ENCODE measurements at regions not wholly inside any gene's neighbourhood (a gene's known extent, or its start where the extent isn't known, plus 50 kb on each side); places are given as distances from the start of the nearest gene placed in this dataset.

GRCh38 chrX:107514944-107515343 lies 65.5 kb downstream of the FRMPD3 start:
- no peak for TF ChIP-seq CTCF (IDR thresholded peaks at IDR 0.05; ENCODE audit: low read depth, low read length, missing control alignments)
- no peak for DNase-seq (ENCODE audit: extremely low read depth, low read depth)
- no peak overlapping the region for H3K4me3 ChIP-seq (replicated peaks; ENCODE audit: low read depth, low read length)

GRCh38 chrX:107521877-107522586 lies 72.6 kb downstream of the FRMPD3 start:
- no peak for TF ChIP-seq CTCF (IDR thresholded peaks at IDR 0.05; ENCODE audit: low read depth, low read length, missing control alignments)
- no peak overlapping the region for H3K4me3 ChIP-seq (replicated peaks; ENCODE audit: low read depth, low read length)
- DNase-seq (ENCODE audit: extremely low read depth, low read depth): no peak

GRCh38 chrX:107522901-107523300 lies 73.4 kb downstream of the FRMPD3 start:
- DNase-seq (ENCODE audit: extremely low read depth, low read depth): no peak
- no peak overlapping the region for H3K4me3 ChIP-seq (replicated peaks; ENCODE audit: low read depth, low read length)
- no peak for TF ChIP-seq CTCF (IDR thresholded peaks at IDR 0.05; ENCODE audit: low read depth, low read length, missing control alignments)

GRCh38 chrX:107526141-107526540 lies 76.7 kb downstream of the FRMPD3 start:
- no peak for DNase-seq (ENCODE audit: extremely low read depth, low read depth)
- no peak for TF ChIP-seq CTCF (IDR thresholded peaks at IDR 0.05; ENCODE audit: low read depth, low read length, missing control alignments)
- H3K4me3 ChIP-seq (replicated peaks; ENCODE audit: low read depth, low read length): no peak overlapping the region

- no peak overlapping the region for H3K4me3 ChIP-seq (replicated peaks; ENCODE audit: low read depth, low read length)
- TF ChIP-seq CTCF (IDR thresholded peaks at IDR 0.05; ENCODE audit: low read depth, low read length, missing control alignments): no peak
- DNase-seq (ENCODE audit: extremely low read depth, low read depth): no peak
These were observed 80.7 kb downstream of the FRMPD3 start for GRCh38 chrX:107530141-107530540.

GRCh38 chrX:107537815-107538214 lies 88.4 kb downstream of the FRMPD3 start:
- H3K4me3 ChIP-seq (replicated peaks; ENCODE audit: low read depth, low read length): no peak overlapping the region
- peak; percentile 52 for TF ChIP-seq CTCF (IDR thresholded peaks at IDR 0.05; ENCODE audit: low read depth, low read length, missing control alignments)
- DNase-seq (ENCODE audit: extremely low read depth, low read depth): peak; percentile 17

- TF ChIP-seq CTCF (IDR thresholded peaks at IDR 0.05; ENCODE audit: low read depth, low read length, missing control alignments): no peak
- DNase-seq (ENCODE audit: extremely low read depth, low read depth): no peak
- no peak overlapping the region for H3K4me3 ChIP-seq (replicated peaks; ENCODE audit: low read depth, low read length)
These were observed 87.1 kb upstream of the PRPS1 start for GRCh38 chrX:107541244-107541643.

All from HFF-Myc (cell line).